AG04450 (cell line): ENCODE measurements at regions not wholly inside any gene's neighbourhood (a gene's known extent, or its start where the extent isn't known, plus 50 kb on each side); places are given as distances from the start of the nearest gene placed in this dataset.

Experiments
- CTCF ChIA-PET: fragments of 300-600, 350-600 bp; formaldehyde crosslinking; extraction: SDS; loops from one replicate; lab custom pipeline; 2022; ENCODE audit warnings: antibody characterized with exemption, inconsistent platforms; lab: Charles Lee
- POLR2A ChIA-PET: fragments of 350-600 bp; formaldehyde crosslinking; extraction: SDS; loops from one replicate; lab custom pipeline; 2021; ENCODE audit warnings: antibody characterized with exemption, inconsistent platforms; lab: Yijun Ruan, JAX
- DNase-seq: peaks from one replicate; pipeline ENCODE4 v3.0.0-alpha.2; 2011; ENCODE audit warnings: low read depth, low spot score
- H3K27ac ChIP-seq: one replicate; pipeline ENCODE4 v1.5.1; 2012; ENCODE audit warnings: low read depth, low read length, control low read depth
- H3K27me3 ChIP-seq: one replicate; pipeline ENCODE4 v1.6.0; 2012; ENCODE audit warnings: low read length; ENCODE audit not compliant: control insufficient read depth, insufficient read depth
- H3K4me3 ChIP-seq: 2 replicates; pipeline ENCODE4 v1.5.1; 2011; ENCODE audit warnings: mild to moderate bottlenecking, low read depth, low read length, control low read depth
- H3K9me3 ChIP-seq: 2 replicates; pipeline ENCODE4 v1.5.1; 2012; ENCODE audit warnings: low read length; ENCODE audit not compliant: control insufficient read depth, insufficient read depth
- CTCF ChIP-seq: IDR thresholded peaks from 2 replicates; pipeline ENCODE4 v1.5.1; 2011; ENCODE audit warnings: low read depth, low read length, control low read depth, inconsistent platforms

DNA sequence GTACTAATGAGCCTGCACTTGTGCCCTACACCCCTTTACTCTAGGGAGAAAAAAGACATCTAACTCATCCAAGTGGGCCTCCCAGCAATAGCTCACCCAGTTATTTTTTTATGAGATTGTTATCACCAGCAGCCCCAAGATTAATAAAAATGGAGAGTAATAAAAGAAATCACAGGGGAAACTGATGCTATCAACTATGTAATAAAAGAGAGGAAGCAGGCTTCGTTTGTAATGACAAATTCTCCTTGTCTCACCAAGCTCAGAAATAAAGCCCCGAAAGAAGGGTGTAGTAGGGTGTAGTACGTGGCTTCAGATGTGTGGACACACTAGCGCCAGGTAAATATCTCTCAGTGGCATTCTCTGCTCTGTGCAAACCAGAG lies 204.9 kb downstream of the USP12 start:
- no peak for TF ChIP-seq CTCF
- DNase-seq, result no peak
- no peaks in the 10 kb centered on the region for H3K9me3 ChIP-seq
- ChIA-PET CTCF (interaction anchor here (0.6 to 3.9 kb wide), 6 partner anchors 19 to 395 kb away, joined by 3 to 17 read pairs (median 8); no protein-coding TSS in a partner anchor), POLR2A (interaction anchor here (1.2 kb wide), 1 partner anchor 16 kb away, joined by 3 read pairs; no protein-coding TSS in a partner anchor)
- peaks cover 5% of the 10 kb centered on the region for H3K27me3 ChIP-seq
- no peak overlapping the region for H3K4me3 ChIP-seq
- no peak overlapping the region for H3K27ac ChIP-seq

DNA sequence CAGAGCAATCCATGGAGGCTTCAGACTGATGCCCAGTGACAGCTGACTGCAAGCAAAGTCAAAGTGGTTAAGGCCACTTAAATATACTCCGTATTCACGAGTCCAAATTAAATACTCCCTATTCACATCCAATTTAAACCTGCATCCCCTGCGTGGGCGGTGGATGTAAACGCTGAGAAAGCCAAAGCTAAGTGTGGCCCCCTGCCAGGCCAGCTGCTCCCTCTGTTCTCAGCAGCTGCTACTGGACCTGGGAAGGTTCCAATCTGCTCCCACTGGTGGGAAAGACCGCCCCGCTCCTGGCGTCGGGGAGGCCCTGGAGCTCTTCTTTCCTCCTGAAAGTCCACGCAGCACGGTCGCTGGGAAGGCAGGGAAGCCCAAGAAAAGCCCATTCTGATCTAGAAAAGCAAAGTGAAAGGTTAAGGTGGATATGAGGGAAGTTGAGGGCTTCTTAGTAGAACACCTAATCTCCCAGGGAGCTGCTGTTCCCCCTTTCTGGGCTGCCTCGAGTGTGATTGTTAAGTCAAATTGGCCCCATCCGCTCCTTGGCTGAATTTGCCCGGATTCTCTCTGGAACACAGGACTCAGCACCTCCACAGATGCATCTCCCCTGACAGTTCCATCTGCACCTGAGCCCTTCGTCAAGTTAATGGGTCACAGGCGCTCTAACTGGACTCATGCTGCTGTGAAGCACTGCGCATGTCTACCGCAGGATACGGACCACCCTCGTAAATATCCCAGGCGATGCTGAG lies 205.5 kb downstream of the USP12 start:
- CTCF ChIA-PET, result interaction anchor here (1.2 to 3.9 kb wide), 6 partner anchors 19 to 396 kb away, joined by 3 to 17 read pairs (median 8); no protein-coding TSS in a partner anchor
- H3K27ac ChIP-seq, result peak overlapping the region; percentile 31
- H3K4me3 ChIP-seq, result no peak overlapping the region
- TF ChIP-seq CTCF, result no peak
- peak; percentile 92 for DNase-seq
- peaks cover 10% of the 10 kb centered on the region for H3K27me3 ChIP-seq
- H3K9me3 ChIP-seq, result no peaks in the 10 kb centered on the region
- POLR2A ChIA-PET, result interaction anchor here (0.6 to 1.2 kb wide), 2 partner anchors 17 to 1750 kb away, joined by 3 read pairs; no protein-coding TSS in a partner anchor

DNA sequence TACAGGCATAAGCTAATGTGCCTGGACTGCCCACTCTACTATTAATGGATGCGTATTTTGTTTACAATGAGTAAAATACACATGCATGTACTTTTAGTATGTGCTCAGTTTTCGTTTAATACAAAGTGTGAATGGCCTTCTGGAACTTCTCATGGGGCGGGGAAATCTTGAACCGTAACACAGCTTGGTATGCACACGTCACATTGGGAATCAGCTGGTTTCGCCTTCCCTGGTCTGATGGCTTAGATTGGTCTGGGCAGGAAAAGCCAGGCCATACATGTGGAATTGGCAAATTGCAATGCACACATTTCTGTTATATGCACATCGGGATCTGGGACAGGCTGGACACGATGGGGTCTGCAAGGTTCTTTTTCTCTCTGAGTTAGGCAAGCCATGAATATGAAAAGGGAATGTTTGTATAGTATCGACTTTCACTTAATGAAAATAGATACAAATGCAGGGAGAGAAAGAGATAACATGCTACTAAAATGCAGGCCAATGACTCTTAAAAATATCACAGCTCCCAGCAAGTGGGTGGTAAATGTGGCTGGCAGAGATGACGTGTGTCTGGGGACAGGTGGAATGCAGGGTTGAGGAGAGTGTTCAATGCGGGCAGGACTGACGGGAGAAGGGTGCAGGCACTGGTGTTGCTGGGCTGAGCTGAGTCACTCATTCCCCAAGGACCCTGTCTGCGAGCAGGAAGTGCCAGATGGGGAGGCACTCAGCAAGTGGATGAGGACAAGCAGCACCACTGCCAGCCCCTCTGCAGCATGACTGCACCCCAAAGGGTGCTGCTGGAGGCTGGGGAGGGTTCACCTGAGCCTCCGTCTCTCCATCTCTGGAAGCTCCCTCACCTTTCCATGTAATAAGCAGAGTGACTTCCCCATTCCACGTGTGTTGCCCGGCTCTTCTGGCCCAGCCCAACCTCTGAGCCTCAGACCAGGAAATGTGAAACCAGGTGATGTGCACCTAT lies 204.0 kb upstream of the GPR12 start:
- DNase-seq, result no peak
- TF ChIP-seq CTCF, result no peak
- CTCF ChIA-PET, result interaction anchor here (0.9 to 3.9 kb wide), 4 partner anchors 18 to 375 kb away, joined by 3 to 17 read pairs (median 4); no protein-coding TSS in a partner anchor
- H3K9me3 ChIP-seq, result no peaks in the 10 kb centered on the region
- H3K27ac ChIP-seq, result no peak overlapping the region
- POLR2A ChIA-PET, result no interaction called here
- H3K4me3 ChIP-seq, result no peak overlapping the region
- H3K27me3 ChIP-seq, result peaks cover 21% of the 10 kb centered on the region

DNA sequence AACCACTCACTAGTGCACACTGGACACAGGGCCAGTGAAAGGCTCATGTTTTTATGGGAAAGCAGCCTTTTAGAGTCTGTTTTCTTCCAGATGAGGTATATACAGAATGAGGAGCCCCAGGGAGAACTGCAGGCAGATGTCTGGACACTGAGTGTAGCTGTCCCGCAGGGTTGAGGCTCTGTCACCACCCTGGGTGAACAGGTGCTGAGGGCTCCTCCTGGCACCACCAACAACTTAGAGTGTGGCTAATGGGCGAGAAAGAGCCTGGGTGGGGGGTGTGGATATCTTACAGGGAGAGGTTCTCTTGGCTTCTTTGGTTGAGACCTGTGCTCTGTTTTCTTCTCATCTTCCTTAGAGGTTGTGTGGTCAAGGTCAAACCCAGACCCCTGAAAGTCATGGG lies 202.1 kb upstream of the GPR12 start:
- DNase-seq, result no peak
- TF ChIP-seq CTCF, result no peak
- ChIA-PET POLR2A (interaction anchor here (0.6 kb wide), 1 partner anchor 141 kb away, joined by 3 read pairs; no protein-coding TSS in a partner anchor), CTCF (interaction anchor here (0.7 to 1.3 kb wide), 4 partner anchors 9 to 995 kb away, joined by 3 to 6 read pairs (median 4); no protein-coding TSS in a partner anchor)
- H3K9me3 ChIP-seq, result no peaks in the 10 kb centered on the region
- H3K4me3 ChIP-seq, result no peak overlapping the region
- H3K27me3 ChIP-seq, result peaks cover 26% of the 10 kb centered on the region
- no peak overlapping the region for H3K27ac ChIP-seq
